T-helper 17 cell (primary cell): ENCODE measurements at regions not wholly inside any gene's neighbourhood (a gene's known extent, or its start where the extent isn't known, plus 50 kb on each side); places are given as distances from the start of the nearest gene placed in this dataset.

Source experiments
- ATAC-seq: fragments of 150-1000 bp; cut with Tn5 transposase; 2 replicates; pipeline ENCODE4 v1.10.0; 2021; ENCODE audit warnings: mild to moderate bottlenecking, moderate library complexity
- DNase-seq, 3 donors: peaks; one replicate each; pipeline versions ENCODE4 v3.0.0 to v3.0.0-alpha.2; 2020 to 2021
- H3K9me3 ChIP-seq: one replicate; pipeline ENCODE4 v1.7.0; 2013; ENCODE audit warnings: low read length, mild to moderate bottlenecking; ENCODE audit not compliant: control insufficient read depth, poor library complexity, severe bottlenecking
- H3K27ac Mint-ChIP-seq: one replicate; pipeline ENCODE4 v1.8.0; 2022; ENCODE audit warnings: mild to moderate bottlenecking, moderate library complexity, mixed read lengths
- H3K27me3 Mint-ChIP-seq: one replicate; pipeline ENCODE4 v1.8.0; 2022; ENCODE audit warnings: mixed read lengths
- H3K36me3 Mint-ChIP-seq: one replicate; pipeline ENCODE4 v1.8.0; 2022; ENCODE audit warnings: low read depth, mixed read lengths
- H3K4me1 Mint-ChIP-seq: one replicate; pipeline ENCODE4 v1.8.0; 2022; ENCODE audit warnings: mild to moderate bottlenecking, mixed read lengths
- H3K4me3 Mint-ChIP-seq: one replicate; pipeline ENCODE4 v1.8.0; 2022; ENCODE audit warnings: mild to moderate bottlenecking, moderate library complexity, mixed read lengths

GRCh38 chr4:170259631-170260153 is 169.9 kb upstream of the AADAT start:
- Mint-ChIP-seq H3K4me1 (no peaks in the 10 kb centered on the region), H3K27ac (no peak overlapping the region), H3K27me3 (no peaks in the 10 kb centered on the region), H3K4me3 (no peak overlapping the region), H3K36me3 (no peaks in the 10 kb centered on the region)
- ATAC-seq (no peak), DNase-seq (no peak)
- H3K9me3 ChIP-seq = no peaks in the 10 kb centered on the region

GRCh38 chr4:170256807-170257206 is 167.1 kb upstream of the AADAT start:
- no peak overlapping the region for H3K27ac Mint-ChIP-seq
- H3K27me3 Mint-ChIP-seq = no peaks in the 10 kb centered on the region
- H3K4me1 Mint-ChIP-seq = no peaks in the 10 kb centered on the region
- no peaks in the 10 kb centered on the region for H3K9me3 ChIP-seq
- H3K4me3 Mint-ChIP-seq = no peak overlapping the region
- no peaks in the 10 kb centered on the region for H3K36me3 Mint-ChIP-seq
- no peak for ATAC-seq
- no peak for DNase-seq

- ATAC-seq (no peak), DNase-seq (no peak)
- H3K27me3 Mint-ChIP-seq = no peaks in the 10 kb centered on the region
- no peak overlapping the region for H3K27ac Mint-ChIP-seq
- no peak overlapping the region for H3K4me3 Mint-ChIP-seq
- H3K36me3 Mint-ChIP-seq = no peaks in the 10 kb centered on the region
- no peaks in the 10 kb centered on the region for H3K9me3 ChIP-seq
- no peaks in the 10 kb centered on the region for H3K4me1 Mint-ChIP-seq
These were observed 158.8 kb upstream of the AADAT start for GRCh38 chr4:170248576-170248975.

- no peak overlapping the region for H3K27ac Mint-ChIP-seq
- no peaks in the 10 kb centered on the region for H3K27me3 Mint-ChIP-seq
- H3K4me1 Mint-ChIP-seq = no peaks in the 10 kb centered on the region
- no peaks in the 10 kb centered on the region for H3K9me3 ChIP-seq
- H3K4me3 Mint-ChIP-seq = no peak overlapping the region
- DNase-seq = no peak
- H3K36me3 Mint-ChIP-seq = no peaks in the 10 kb centered on the region
- no peak for ATAC-seq
These were observed 158.3 kb upstream of the AADAT start for GRCh38 chr4:170248029-170248428.

GRCh38 chr4:170247596-170247995 is 157.8 kb upstream of the AADAT start:
- no peak overlapping the region for H3K4me3 Mint-ChIP-seq
- no peaks in the 10 kb centered on the region for H3K36me3 Mint-ChIP-seq
- DNase-seq = no peak
- no peak overlapping the region for H3K27ac Mint-ChIP-seq
- ATAC-seq = no peak
- H3K27me3 Mint-ChIP-seq = no peaks in the 10 kb centered on the region
- H3K9me3 ChIP-seq = no peaks in the 10 kb centered on the region
- H3K4me1 Mint-ChIP-seq = no peaks in the 10 kb centered on the region

GRCh38 chr4:170243662-170244288 is 154.0 kb upstream of the AADAT start:
- Mint-ChIP-seq H3K27me3 (no peaks in the 10 kb centered on the region), H3K27ac (no peak overlapping the region), H3K36me3 (no peaks in the 10 kb centered on the region), H3K4me3 (no peak overlapping the region), H3K4me1 (no peaks in the 10 kb centered on the region)
- ATAC-seq (no peak), DNase-seq (no peak)
- H3K9me3 ChIP-seq = no peaks in the 10 kb centered on the region

- Mint-ChIP-seq H3K4me1 (no peaks in the 10 kb centered on the region), H3K36me3 (no peaks in the 10 kb centered on the region), H3K27ac (no peak overlapping the region), H3K4me3 (no peak overlapping the region), H3K27me3 (no peaks in the 10 kb centered on the region)
- DNase-seq (no peak), ATAC-seq (no peak)
- H3K9me3 ChIP-seq = no peaks in the 10 kb centered on the region
These were observed 152.7 kb upstream of the AADAT start for GRCh38 chr4:170242471-170242870.

GRCh38 chr4:170234800-170235199 is 145.0 kb upstream of the AADAT start:
- no peaks in the 10 kb centered on the region for H3K9me3 ChIP-seq
- no peak for DNase-seq
- H3K27me3 Mint-ChIP-seq = no peaks in the 10 kb centered on the region
- H3K27ac Mint-ChIP-seq = no peak overlapping the region
- H3K36me3 Mint-ChIP-seq = no peaks in the 10 kb centered on the region
- no peaks in the 10 kb centered on the region for H3K4me1 Mint-ChIP-seq
- ATAC-seq = no peak
- H3K4me3 Mint-ChIP-seq = no peak overlapping the region

GRCh38 chr4:170231377-170231776 is 141.6 kb upstream of the AADAT start:
- ATAC-seq = no peak
- DNase-seq = no peak
- Mint-ChIP-seq H3K4me1 (no peaks in the 10 kb centered on the region), H3K27me3 (no peaks in the 10 kb centered on the region), H3K27ac (no peak overlapping the region), H3K36me3 (no peaks in the 10 kb centered on the region), H3K4me3 (no peak overlapping the region)
- no peaks in the 10 kb centered on the region for H3K9me3 ChIP-seq

GRCh38 chr4:170230242-170230641 is 140.5 kb upstream of the AADAT start:
- H3K27ac Mint-ChIP-seq = no peak overlapping the region
- DNase-seq = no peak
- no peak overlapping the region for H3K4me3 Mint-ChIP-seq
- no peaks in the 10 kb centered on the region for H3K4me1 Mint-ChIP-seq
- no peaks in the 10 kb centered on the region for H3K9me3 ChIP-seq
- ATAC-seq = no peak
- H3K27me3 Mint-ChIP-seq = no peaks in the 10 kb centered on the region
- no peaks in the 10 kb centered on the region for H3K36me3 Mint-ChIP-seq

GRCh38 chr4:170229006-170229405 is 139.2 kb upstream of the AADAT start:
- Mint-ChIP-seq H3K27me3 (no peaks in the 10 kb centered on the region), H3K4me1 (no peaks in the 10 kb centered on the region), H3K36me3 (no peaks in the 10 kb centered on the region), H3K27ac (no peak overlapping the region), H3K4me3 (no peak overlapping the region)
- no peak for ATAC-seq
- no peaks in the 10 kb centered on the region for H3K9me3 ChIP-seq
- DNase-seq = no peak

GRCh38 chr4:170227928-170228327 is 138.2 kb upstream of the AADAT start:
- Mint-ChIP-seq H3K4me3 (no peak overlapping the region), H3K36me3 (no peaks in the 10 kb centered on the region), H3K4me1 (no peaks in the 10 kb centered on the region), H3K27ac (no peak overlapping the region), H3K27me3 (no peaks in the 10 kb centered on the region)
- no peak for DNase-seq
- H3K9me3 ChIP-seq = no peaks in the 10 kb centered on the region
- no peak for ATAC-seq

- DNase-seq (no peak), ATAC-seq (no peak)
- Mint-ChIP-seq H3K27me3 (no peaks in the 10 kb centered on the region), H3K4me3 (no peak overlapping the region), H3K4me1 (no peaks in the 10 kb centered on the region), H3K36me3 (no peaks in the 10 kb centered on the region), H3K27ac (no peak overlapping the region)
- no peaks in the 10 kb centered on the region for H3K9me3 ChIP-seq
These were observed 136.5 kb upstream of the AADAT start for GRCh38 chr4:170226288-170226687.

GRCh38 chr4:170214731-170215130 is 125.0 kb upstream of the AADAT start:
- no peak overlapping the region for H3K27ac Mint-ChIP-seq
- peaks cover 2% of the 10 kb centered on the region for H3K9me3 ChIP-seq
- no peak overlapping the region for H3K4me3 Mint-ChIP-seq
- H3K4me1 Mint-ChIP-seq = no peaks in the 10 kb centered on the region
- no peaks in the 10 kb centered on the region for H3K27me3 Mint-ChIP-seq
- no peak for DNase-seq
- no peak for ATAC-seq
- H3K36me3 Mint-ChIP-seq = no peaks in the 10 kb centered on the region
